Endothelial cell of umbilical vein (primary cell): ENCODE measurements at regions not wholly inside any gene's neighbourhood (a gene's known extent, or its start where the extent isn't known, plus 50 kb on each side); places are given as distances from the start of the nearest gene placed in this dataset.

Experiments used
- BruUV-seq: library from RNA; stranded (reverse); fragments of 400-500 nt; replicated peaks from 2 replicates; lab custom pipeline; 2021; lab: Mats Ljungman, UMichigan
- CTCF ChIA-PET: fragments of 300-600, 350-600 bp; sonication (Branson Sonifier 250); formaldehyde crosslinking; loops from one replicate; lab custom pipeline; 2021; ENCODE audit warnings: antibody characterized with exemption, inconsistent platforms; lab: Charles Lee
- POLR2A ChIA-PET: fragments of 300-600, 350-600 bp; sonication (Branson Sonifier 250); formaldehyde crosslinking; loops from one replicate; lab custom pipeline; 2021; ENCODE audit warnings: antibody characterized with exemption, inconsistent platforms; lab: Charles Lee
- DNase-seq: peaks from one replicate; pipeline ENCODE4 v3.0.0-alpha.2; 2011; ENCODE audit warnings: low read depth, low spot score
- FAIRE-seq: peaks from 2 replicates; lab custom pipeline; 2011; peaks lifted over from hg19 to GRCh38; lab: Jason Lieb, UNC
- H2AFZ ChIP-seq: 2 replicates; pipeline ENCODE4 v1.6.0; 2012; ENCODE audit warnings: low read depth, low read length, control low read depth, inconsistent platforms
- H3K27ac ChIP-seq: 2 replicates; pipeline ENCODE4 v1.5.1; 2011; ENCODE audit warnings: low read depth, mild to moderate bottlenecking, control low read depth, low read length, moderate library complexity; ENCODE audit not compliant: insufficient read depth
- H3K27me3 ChIP-seq, 2 experiments: 2 replicates each; pipeline versions ENCODE4 v1.6.0 to v1.6.1; 2011; ENCODE audit warnings: low read length in 2 of 2, mixed read lengths in 1 of 2; ENCODE audit not compliant: control insufficient read depth in 2 of 2, insufficient read depth in 2 of 2
- H3K36me3 ChIP-seq, 2 experiments: 2 replicates in 1 of 2; 3 replicates in 1 of 2; pipeline ENCODE4 v1.5.1; 2011; ENCODE audit warnings: low read length in 2 of 2, mild to moderate bottlenecking in 1 of 2, moderate library complexity in 1 of 2; ENCODE audit not compliant: control insufficient read depth in 2 of 2, insufficient read depth in 2 of 2; ENCODE audit errors: extremely low read depth in 1 of 2
- H3K4me1 ChIP-seq: 3 replicates; pipeline ENCODE4 v1.5.1; 2011; ENCODE audit warnings: mild to moderate bottlenecking, low read length; ENCODE audit not compliant: control insufficient read depth, insufficient read depth; ENCODE audit errors: extremely low read depth
- H3K4me2 ChIP-seq: 2 replicates; pipeline ENCODE4 v1.6.1; 2011; ENCODE audit warnings: low read length, control low read depth, mixed read lengths; ENCODE audit not compliant: insufficient read depth
- H3K4me3 ChIP-seq, 3 experiments: fragments of 200-600 bp in 1 of 3; sonication (generic), shearing (Covaris generic) in 1 of 3; replicated peaks in 1 of 3; 2 replicates each; pipeline ENCODE4 v1.5.1; 2011 to 2016; ENCODE audit warnings: control low read depth in 3 of 3, low read length in 3 of 3, mild to moderate bottlenecking in 2 of 3, inconsistent platforms in 1 of 3, low read depth in 1 of 3, moderate library complexity in 1 of 3; ENCODE audit not compliant: insufficient read depth in 1 of 3
- H3K79me2 ChIP-seq: 2 replicates; pipeline ENCODE4 v1.6.0; 2012; ENCODE audit warnings: low read length, inconsistent platforms; ENCODE audit not compliant: control insufficient read depth, insufficient read depth
- H3K9ac ChIP-seq: replicated peaks from 2 replicates; pipeline ENCODE3; 2011; ENCODE audit warnings: low read length, control low read depth; ENCODE audit not compliant: insufficient read depth; ENCODE audit errors: extremely low read depth
- H3K9me1 ChIP-seq: replicated peaks from 3 replicates; pipeline ENCODE4 v1.6.0; 2011; ENCODE audit warnings: mild to moderate bottlenecking, low read length; ENCODE audit not compliant: control insufficient read depth, insufficient read depth; ENCODE audit errors: extremely low read depth
- H3K9me3 ChIP-seq: replicated peaks from 2 replicates; pipeline ENCODE4 v1.5.1; 2012; ENCODE audit warnings: low read length, inconsistent platforms; ENCODE audit not compliant: control insufficient read depth, insufficient read depth
- H4K20me1 ChIP-seq: replicated peaks from 2 replicates; pipeline ENCODE3; 2011; ENCODE audit warnings: mild to moderate bottlenecking, low read length; ENCODE audit not compliant: control insufficient read depth, insufficient read depth; ENCODE audit errors: extremely low read depth
- EZH2 ChIP-seq: IDR thresholded peaks from 2 replicates; pipeline ENCODE4 v1.6.1; 2012; ENCODE audit warnings: borderline replicate concordance, low read depth, mild to moderate bottlenecking, moderate library complexity, low read length, inconsistent platforms; ENCODE audit not compliant: severe bottlenecking
- FOS ChIP-seq: IDR thresholded peaks from 2 replicates; pipeline ENCODE4 v1.6.1; 2011; ENCODE audit warnings: mild to moderate bottlenecking, low read length, moderate library complexity, borderline replicate concordance; ENCODE audit not compliant: insufficient read depth
- GATA2 ChIP-seq: IDR thresholded peaks from 2 replicates; pipeline ENCODE4 v1.7.0; 2011; ENCODE audit warnings: low read depth, mild to moderate bottlenecking, moderate library complexity, mixed read lengths, low read length; ENCODE audit not compliant: insufficient read length, insufficient read depth
- JUN ChIP-seq: IDR thresholded peaks from 2 replicates; pipeline ENCODE4 v1.6.1; 2011; ENCODE audit warnings: borderline replicate concordance, low read depth; ENCODE audit not compliant: insufficient read length, insufficient read depth
- MYC ChIP-seq: IDR thresholded peaks from one replicate; pipeline ENCODE4 v1.6.1; 2011; ENCODE audit warnings: mild to moderate bottlenecking, low read depth, low read length
- POLR2A ChIP-seq: IDR thresholded peaks from 2 replicates; pipeline ENCODE4 v1.6.1; 2012; ENCODE audit warnings: low read depth, mild to moderate bottlenecking, control low read depth, low read length
- POLR2AphosphoS5 ChIP-seq: IDR thresholded peaks from 2 replicates; pipeline ENCODE4 v1.6.1; 2012; ENCODE audit warnings: low read depth, mild to moderate bottlenecking, control low read depth, low read length, moderate library complexity; ENCODE audit not compliant: insufficient read depth
- dilution Hi-C: fragments of 300-500 bp; cut with MboI; formaldehyde crosslinking; loops from one replicate; pipeline ENCODE4 v1.15.0; 2019; ENCODE audit warnings: low sequenced_read_pairs; ENCODE audit not compliant: extremely low pct_ligation_motif_present
- intact Hi-C: fragments of 100-400 bp; cut with micrococcal nuclease; formaldehyde crosslinking; loops from one replicate; pipeline ENCODE4 v1.10.0; 2022
- TF ChIP-seq, protein P1 (sequence below), 2 donors: IDR thresholded peaks; 1 replicate in 1 of 2; 2 replicates in 1 of 2; pipeline ENCODE4 v1.5.1; 2011; ENCODE audit warnings: low read length in 2 of 2, mild to moderate bottlenecking in 2 of 2, moderate library complexity in 2 of 2, control low read depth in 1 of 2, inconsistent platforms in 1 of 2, low read depth in 1 of 2; ENCODE audit not compliant: insufficient read depth in 1 of 2; ENCODE audit errors: extremely low read depth in 1 of 2
- TF ChIP-seq, protein P2 (sequence below): IDR thresholded peaks from 2 replicates; pipeline ENCODE4 v1.6.1; 2011; ENCODE audit not compliant: insufficient read depth, insufficient read length

DNA sequence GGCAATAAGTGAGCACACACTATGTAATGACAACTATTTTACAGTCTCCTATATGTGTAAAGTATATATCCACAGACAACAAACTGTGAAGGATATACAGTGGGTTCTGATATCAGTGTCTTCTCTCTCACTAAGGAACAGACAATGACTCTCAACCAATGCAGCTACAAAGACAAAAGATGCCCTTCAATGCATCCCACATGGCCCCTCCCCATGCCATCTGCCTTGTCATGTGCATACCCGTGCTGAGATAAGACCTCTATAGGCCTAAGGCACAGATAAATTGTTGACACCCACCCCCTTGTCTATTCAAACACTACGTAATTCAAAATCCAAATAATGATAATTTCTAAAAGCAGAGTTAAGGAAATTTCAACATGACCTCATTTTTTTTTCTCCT is 1123.5 kb upstream of the MAP3K7 start:
- no peaks in the 10 kb centered on the region for H3K27me3 ChIP-seq
- no TSS peak for BruUV-seq
- no peaks in the 10 kb centered on the region for H3K9me3 ChIP-seq
- H3K4me3 ChIP-seq: no peak overlapping the region
- H3K9me1 ChIP-seq: no peaks in the 10 kb centered on the region
- no peak for FAIRE-seq
- DNase-seq: no peak
- no peak overlapping the region for H3K9ac ChIP-seq
- H2AFZ ChIP-seq: no peak overlapping the region
- no peaks in the 10 kb centered on the region for H3K36me3 ChIP-seq
- dilution Hi-C loops: no loop called here
- H3K27ac ChIP-seq: no peak overlapping the region
- H3K4me1 ChIP-seq: no peaks in the 10 kb centered on the region
- CTCF ChIA-PET: no interaction called here
- no peak overlapping the region for H3K4me2 ChIP-seq
- no peaks in the 10 kb centered on the region for H4K20me1 ChIP-seq
- H3K79me2 ChIP-seq: no peaks in the 10 kb centered on the region
- intact Hi-C loops: no loop called here
- POLR2A ChIA-PET: no interaction called here
- TF ChIP-seq, protein P1, sequence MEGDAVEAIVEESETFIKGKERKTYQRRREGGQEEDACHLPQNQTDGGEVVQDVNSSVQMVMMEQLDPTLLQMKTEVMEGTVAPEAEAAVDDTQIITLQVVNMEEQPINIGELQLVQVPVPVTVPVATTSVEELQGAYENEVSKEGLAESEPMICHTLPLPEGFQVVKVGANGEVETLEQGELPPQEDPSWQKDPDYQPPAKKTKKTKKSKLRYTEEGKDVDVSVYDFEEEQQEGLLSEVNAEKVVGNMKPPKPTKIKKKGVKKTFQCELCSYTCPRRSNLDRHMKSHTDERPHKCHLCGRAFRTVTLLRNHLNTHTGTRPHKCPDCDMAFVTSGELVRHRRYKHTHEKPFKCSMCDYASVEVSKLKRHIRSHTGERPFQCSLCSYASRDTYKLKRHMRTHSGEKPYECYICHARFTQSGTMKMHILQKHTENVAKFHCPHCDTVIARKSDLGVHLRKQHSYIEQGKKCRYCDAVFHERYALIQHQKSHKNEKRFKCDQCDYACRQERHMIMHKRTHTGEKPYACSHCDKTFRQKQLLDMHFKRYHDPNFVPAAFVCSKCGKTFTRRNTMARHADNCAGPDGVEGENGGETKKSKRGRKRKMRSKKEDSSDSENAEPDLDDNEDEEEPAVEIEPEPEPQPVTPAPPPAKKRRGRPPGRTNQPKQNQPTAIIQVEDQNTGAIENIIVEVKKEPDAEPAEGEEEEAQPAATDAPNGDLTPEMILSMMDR (IDR thresholded peaks at IDR 0.05; ENCODE audit: extremely low read depth in 1 of 2, insufficient read depth in 1 of 2, low read depth in 1 of 2, low read length in 2 of 2): no peak
- TF ChIP-seq FOS (no peak), GATA2 (no peak)

DNA sequence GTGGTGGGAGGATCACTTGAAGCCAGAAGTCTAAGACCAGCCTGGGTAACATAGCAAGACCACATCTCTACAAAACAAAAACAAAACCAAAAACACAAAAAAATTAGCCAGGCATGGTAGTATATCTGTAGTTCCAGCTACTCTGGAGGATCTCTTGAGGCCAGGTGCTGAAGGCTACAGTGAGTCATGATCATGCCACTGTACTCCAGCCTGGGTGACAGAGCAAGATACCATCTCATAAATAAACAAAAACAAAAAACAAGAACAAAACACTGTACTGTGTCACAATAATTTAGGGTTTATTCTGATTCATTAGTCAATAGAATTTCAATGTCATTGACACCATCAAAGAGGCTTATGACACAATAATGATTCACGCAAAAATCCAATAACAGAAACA is 1121.7 kb upstream of the MAP3K7 start:
- DNase-seq: no peak
- TF ChIP-seq MYC (no peak), JUN (no peak), POLR2A (no peak), FOS (no peak), POLR2AphosphoS5 (no peak), GATA2 (no peak), EZH2 (no peak)
- TF ChIP-seq, protein P2, sequence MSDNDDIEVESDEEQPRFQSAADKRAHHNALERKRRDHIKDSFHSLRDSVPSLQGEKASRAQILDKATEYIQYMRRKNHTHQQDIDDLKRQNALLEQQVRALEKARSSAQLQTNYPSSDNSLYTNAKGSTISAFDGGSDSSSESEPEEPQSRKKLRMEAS: no peak
- TF ChIP-seq, protein P1 (IDR thresholded peaks at IDR 0.05; ENCODE audit: extremely low read depth in 1 of 2, insufficient read depth in 1 of 2, low read depth in 1 of 2, low read length in 2 of 2): no peak
- Histone ChIP-seq H3K9ac (no peak overlapping the region), H4K20me1 (no peaks in the 10 kb centered on the region), H3K4me1 (no peaks in the 10 kb centered on the region), H3K9me3 (no peaks in the 10 kb centered on the region), H3K36me3 (no peaks in the 10 kb centered on the region), H3K79me2 (no peaks in the 10 kb centered on the region), H3K9me1 (no peaks in the 10 kb centered on the region), H2AFZ (no peak overlapping the region), H3K4me3 (no peak overlapping the region), H3K4me2 (no peak overlapping the region), H3K27ac (no peak overlapping the region), H3K27me3 (no peaks in the 10 kb centered on the region)
- ChIA-PET POLR2A (no interaction called here), CTCF (no interaction called here)
- no TSS peak for BruUV-seq
- FAIRE-seq: no peak
- dilution Hi-C loops (no loop called here), intact Hi-C loops (no loop called here)
